AG08395 (cell line): ENCODE measurements at regions not wholly inside any gene's neighbourhood (a gene's known extent, or its start where the extent isn't known, plus 50 kb on each side); places are given as distances from the start of the nearest gene placed in this dataset.

Source experiments
- DNase-seq: peaks from one replicate; pipeline ENCODE4 v3.0.0; 2012; ENCODE audit warnings: mixed read lengths, low spot score

DNA sequence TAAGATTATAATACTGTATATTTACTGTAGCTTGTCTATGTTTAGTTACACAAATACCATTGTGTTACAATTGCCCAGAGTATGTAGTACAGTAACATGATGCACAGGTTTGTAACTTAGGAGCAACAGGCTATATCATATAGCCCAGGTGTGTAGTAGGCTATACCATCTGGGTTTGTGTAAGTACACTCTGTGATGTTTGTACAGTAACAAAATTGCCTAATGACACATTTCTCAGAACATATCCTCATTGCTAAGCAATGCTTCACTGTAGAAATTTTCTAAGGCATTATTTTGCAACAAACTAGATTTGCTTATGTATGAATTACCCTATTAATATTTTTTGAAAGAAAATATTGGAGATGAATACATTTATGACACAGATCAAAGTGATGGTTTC is 1390.9 kb downstream of the C4orf33 start:
- DNase-seq: no peak

DNA sequence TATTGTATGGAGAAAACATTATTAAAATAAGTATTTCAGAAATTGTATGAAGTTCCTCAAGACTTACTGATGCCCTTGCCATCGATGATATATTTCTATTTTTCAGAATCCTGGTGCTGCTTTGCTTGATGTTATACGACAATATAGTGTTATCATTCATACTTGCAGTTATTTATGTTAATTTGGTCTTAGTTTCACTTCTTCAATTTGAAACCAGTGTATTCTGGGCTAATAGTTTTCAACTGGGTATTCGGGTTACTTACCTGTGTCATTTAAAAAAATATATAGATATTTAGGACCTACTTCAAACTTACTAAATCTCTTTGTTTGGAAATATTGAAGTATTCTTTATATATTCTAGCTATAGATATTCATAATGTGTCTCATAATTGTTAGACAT is 1414.7 kb downstream of the C4orf33 start:
- DNase-seq: no peak

DNA sequence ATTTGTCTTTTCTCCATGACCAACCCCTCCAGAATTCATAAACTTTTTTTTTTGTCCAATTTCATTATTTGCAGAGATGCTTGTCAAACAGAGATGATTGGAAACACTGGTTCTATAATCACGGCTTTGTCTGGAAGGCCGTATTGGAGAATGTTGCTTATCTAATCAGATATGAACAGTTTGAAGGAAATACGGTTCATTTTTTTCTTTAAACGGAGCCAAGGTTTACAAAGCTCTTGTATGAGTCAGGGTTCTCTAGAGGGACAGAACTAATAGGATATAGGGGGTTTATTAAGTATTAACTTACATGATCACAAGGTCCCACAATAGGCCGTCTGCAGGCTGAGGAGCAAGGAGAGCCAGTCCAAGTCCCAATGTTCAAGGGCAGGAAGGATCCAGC is 1415.8 kb downstream of the C4orf33 start:
- no peak for DNase-seq

DNA sequence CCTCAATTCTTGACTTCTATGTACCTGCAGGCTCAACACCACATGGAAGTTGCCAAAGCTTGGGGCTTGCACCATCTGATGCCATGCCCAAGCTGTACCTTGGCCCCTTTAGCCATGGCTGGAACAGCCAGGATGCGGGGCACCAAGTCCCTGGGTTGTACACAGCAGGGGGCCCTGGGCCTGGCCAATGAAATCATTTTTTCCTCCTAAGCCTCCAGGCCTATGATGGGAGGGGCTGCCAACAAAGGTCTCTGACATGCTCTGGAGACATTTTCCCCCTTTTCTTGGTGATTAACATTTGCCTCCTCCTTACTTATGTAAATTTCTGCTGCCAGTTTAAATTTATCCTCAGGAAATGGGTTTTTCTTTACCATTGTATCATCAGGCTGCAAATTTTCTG is 1428.1 kb downstream of the C4orf33 start:
- no peak for DNase-seq

DNA sequence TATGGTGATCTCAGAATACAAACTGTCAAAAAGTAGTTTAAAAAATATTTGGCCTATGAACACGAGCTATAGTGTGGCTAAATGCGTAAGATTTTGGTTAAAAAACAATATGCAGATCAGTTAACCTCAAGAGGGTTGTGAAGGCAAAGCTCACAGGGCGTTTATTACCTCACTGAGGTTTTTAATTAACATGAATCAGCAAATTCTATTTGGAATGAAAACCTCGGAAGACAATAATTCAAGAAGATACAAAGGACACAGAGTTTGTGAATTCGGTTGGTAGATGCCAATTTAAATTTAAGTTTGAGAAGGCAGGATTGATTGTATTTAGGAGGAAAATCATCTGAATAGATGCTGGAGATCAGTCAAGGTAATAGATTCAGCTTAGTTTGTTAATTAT is 1434.6 kb downstream of the C4orf33 start:
- no peak for DNase-seq

DNA sequence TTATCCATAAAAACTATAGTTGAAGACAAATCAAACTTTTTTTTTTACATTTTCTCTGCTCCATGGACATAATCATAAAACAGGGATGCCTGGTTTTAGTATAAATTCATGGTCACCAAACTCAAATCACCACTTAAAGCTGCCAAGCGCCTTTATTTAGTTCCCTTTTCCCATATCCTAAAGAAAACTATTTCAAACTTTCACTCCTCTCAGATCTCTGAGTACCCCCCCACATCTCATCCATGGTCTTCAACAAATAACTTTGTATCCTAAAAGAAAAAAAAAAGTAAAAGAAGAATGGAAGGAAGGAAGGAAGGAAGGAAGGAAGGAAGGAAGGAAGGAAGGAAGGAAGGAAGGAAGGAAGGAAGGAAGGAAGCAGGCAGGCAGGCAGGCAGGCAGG is 1438.7 kb downstream of the C4orf33 start:
- no peak for DNase-seq

DNA sequence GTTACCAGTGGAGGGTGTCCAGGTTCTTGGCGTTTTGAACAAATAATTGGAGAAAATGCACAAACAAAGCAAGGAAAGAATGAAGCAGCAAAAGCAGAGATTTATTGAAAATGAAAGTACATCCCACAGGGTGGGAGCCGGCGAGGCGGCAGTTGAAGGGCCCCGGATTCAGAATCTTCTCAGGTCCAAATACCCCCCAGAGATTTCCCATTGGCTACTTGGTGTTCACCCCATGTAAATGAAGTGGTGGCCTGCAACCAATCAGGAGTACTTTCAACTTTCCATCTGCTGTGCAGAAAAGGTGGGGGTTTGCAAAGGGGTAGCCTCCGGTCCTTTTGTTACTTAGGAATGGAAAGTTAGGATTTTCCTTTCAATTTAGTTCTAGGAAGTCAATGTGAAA is 1447.0 kb downstream of the C4orf33 start:
- DNase-seq: no peak

DNA sequence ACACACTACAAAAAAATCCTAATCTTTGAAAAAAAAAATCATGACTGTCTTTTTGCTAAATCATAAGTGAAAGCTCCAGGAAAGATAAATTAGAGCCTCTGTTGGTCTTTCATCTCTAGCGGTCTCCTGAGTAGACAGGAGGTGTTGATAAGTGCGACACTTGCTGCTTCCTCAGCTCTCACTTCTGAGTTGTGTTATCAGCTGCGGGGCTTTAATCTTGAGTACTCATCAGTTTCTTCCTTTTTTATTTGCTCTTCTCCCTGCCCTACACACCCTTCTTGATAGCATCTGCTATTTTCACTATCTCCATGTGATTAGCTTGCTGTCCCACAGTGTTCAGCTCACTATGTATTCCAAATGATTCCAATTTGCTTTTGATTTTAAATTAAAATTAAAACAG is 1449.2 kb downstream of the C4orf33 start:
- no peak for DNase-seq

DNA sequence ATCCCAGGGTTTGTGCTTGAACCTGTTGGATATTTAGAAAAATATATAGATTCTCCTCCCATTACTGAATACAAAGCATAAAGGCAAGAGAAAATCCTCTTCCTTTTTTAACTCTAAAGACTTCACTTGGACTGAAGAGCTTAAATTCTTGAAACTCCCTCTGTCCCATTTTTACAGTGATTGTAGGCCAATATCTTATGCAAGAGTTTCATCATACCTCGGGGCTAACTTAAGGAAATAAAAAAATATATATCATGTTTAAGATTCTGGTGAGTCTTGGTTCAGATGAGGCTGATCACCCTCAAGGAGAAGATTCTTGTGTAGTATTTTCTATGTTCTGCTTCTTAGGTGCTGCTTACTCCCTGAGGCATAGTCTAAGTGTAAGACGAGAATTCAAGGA is 1449.6 kb downstream of the C4orf33 start:
- DNase-seq: no peak

DNA sequence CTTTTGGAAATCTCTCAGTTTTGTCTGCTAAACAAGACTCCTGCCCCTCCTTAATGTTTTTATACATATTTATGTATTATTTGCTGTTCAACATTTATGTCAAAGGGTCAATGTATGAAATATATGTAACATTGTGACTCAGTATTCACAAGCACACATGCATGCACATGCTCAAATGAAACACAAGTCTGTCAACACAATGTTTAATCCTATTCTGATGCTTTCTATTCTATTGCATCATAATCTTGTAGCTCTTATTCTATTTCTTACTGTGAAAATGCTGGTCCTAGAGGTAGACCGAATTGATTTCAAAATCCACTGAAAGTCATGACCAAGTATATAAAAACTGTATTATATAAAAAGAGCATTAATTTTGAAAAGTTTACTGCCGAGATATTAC is 1463.3 kb downstream of the C4orf33 start:
- DNase-seq: no peak

DNA sequence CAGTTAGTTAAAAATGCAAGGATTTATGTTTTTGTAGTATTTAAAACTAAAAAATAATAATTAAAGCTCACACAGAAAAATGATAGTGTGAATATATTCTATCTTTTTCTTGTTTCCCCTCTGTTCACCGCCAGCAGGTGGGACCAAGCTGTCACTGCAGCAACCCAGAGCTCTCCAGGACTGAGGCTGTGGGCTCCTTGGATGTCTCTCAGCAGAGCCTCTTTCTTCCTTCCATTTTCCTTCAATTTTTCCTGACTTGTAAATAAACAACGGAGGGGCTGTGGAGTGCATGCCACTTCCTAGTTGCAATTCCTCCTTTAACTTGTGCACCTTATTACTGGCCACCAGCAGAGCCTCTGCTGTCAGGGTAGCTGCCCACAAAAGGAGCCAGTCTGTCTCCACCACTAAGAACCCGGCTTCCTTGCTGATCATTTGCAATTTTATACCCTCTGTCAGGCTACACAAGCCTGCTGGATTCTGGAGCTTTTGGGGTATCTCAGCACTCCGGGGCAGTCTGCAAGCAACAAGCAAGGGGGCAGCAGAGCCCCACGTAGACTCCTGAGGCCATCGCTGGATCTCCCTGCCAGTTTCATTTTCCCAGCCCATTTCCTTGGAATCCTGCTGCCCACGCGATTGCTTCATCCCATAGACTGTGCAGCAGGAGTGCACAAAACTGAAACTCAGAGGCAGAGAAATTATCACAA is 1467.4 kb downstream of the C4orf33 start:
- no peak for DNase-seq

DNA sequence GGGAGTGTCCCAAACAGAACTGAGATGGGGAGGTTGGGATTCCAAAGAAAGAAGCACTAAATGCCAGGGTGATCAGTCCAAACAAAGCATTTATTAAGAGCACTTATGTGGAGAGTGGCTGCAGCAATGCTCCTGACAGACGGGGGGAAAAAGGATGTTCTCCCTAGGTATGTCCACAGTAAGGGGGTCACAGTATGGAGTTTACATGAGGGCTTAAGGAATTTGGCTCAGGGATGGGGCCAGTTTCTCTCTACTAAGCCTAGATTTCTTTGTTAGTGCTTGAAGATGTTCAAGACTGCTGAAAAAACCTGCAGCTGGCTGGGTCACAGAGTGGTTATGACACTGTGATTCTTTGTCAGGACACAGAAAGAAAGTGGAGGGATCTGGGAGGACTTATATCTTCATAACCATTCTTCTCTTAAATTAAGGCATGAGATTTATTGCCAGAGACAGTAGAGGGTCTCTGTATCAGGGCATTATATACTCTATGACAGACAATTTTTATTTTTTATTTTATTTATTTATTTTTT is 1468.0 kb downstream of the C4orf33 start:
- no peak for DNase-seq

DNA sequence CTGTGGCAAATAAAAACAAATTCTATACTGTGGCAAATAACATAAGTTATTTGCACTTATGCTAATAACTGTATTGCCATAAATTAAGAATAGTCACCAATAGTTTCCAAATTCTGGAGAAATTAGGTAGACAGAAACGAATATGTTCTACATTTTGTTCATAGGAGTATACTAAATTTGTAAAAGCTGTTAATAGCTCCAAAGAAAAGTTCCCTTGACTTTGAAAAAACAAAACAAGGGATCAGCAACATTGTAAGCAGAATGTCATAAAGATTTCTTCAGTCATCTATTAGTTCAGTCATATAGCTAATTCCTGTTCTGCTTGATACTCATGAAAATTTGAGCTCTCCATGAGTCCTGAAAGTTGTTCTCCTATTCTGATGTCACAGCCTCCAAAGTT is 1472.8 kb downstream of the C4orf33 start:
- no peak for DNase-seq

DNA sequence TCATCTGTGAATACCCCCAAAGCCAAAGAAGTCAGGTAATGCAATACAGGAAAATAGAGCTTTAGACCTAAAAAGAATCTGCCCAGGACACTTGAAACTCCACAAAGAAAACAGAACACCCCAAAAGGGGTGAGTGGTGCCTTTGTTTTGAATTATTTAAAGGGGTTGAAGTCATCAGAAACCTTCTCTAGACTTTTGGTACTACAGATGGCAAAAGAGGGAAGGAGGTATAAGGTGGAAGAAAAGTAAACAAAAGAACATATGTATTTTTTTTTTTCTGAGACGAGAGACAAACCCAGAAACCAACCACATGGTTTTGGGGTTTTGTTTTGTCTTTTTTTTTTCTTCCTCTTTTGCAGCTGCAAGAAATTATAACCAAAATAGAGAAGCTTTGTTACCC is 1477.8 kb downstream of the C4orf33 start:
- DNase-seq: no peak

DNA sequence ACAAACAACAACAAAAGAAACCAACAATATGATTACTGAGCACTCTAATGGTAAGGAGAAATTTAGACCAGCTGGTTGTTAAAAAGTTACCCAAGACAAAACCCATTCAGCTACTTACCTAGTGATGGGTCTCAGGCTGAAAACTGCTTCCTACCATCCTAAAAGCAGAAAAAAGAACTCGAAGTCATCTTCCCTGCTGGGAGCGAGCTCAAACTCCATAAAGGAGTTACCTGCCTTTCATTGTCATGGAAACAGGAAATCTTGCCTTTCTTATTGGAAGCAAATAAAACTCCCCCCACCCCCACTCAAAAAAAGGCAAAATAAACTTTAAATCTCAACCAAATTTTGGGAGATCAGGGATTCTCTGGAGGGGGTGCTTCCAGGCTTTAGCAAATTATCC is 1478.3 kb downstream of the C4orf33 start:
- no peak for DNase-seq

DNA sequence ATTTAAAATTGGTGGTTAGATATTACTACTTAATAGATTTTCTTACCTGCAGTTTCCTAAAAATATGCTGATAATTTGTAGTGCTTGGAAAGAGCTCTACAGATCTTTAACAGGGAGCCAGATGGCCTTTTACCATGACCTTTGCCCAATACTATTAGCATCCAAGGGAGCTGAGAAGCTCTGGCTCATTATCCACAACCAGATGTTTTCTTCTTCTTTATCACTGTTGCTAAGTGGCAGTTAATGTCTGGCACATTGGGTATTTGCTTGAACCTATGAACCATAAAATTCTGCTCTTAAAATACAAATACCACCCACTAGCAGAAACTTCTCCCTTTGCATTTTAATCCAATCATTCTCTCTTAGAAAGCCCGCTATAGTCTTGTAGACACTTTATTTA is 1480.3 kb downstream of the C4orf33 start:
- no peak for DNase-seq

DNA sequence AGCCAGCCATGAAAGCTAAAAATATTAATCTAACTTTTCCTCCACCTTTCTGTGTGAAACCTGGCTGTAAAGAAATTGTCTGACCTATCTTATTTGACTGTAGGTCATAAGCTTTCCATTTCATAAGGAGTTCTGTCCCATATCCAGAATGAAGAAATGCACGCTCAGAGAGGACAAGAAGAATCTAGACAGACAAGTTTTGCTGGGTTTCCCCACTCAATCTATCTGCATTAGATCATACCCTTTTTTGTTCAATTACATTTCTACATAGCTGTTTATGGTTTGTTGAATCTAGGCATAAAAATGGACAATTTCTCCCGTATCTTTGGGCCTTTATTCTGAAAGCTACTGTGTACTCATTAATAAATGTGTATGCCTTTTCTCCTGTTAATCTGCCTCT is 1495.1 kb downstream of the C4orf33 start:
- DNase-seq: no peak

DNA sequence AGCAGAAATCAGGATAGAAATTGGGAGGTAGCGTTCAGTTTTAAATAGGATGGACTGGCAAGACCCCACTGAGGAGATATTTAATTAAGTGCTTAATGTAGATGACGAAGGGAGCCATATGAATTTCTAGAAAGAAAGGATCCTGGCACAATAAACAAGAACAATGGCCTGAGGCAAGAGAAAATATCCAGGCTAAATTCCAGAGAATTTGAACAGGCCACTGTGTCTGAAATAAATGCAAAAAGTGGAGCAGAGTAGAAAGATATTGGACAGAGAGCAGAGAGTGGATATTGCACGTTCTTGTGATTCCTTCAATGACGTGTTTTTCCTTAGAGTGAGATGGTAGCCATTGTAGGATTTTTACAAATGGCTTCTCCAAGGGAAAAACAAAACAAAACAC is 1504.8 kb downstream of the C4orf33 start:
- no peak for DNase-seq

DNA sequence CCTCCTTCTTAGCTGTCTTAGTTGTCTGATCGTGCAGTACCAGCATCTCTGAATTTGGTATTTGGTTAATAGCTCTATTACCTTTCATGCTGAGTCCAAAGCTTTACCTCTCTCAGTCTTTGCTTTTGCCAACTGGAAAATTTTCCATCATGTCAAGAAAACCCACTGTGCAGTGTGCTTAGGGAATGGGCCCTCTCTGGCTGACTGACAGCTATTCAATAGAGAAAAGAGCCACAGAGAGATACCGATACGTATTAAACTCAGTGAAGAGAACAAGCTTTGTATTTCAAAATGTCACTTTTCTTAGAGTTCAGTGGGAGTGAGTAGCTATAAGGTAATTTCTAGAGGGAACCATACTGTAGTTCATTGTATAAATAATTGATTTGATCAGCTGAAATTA is 1507.1 kb downstream of the C4orf33 start:
- DNase-seq: no peak

DNA sequence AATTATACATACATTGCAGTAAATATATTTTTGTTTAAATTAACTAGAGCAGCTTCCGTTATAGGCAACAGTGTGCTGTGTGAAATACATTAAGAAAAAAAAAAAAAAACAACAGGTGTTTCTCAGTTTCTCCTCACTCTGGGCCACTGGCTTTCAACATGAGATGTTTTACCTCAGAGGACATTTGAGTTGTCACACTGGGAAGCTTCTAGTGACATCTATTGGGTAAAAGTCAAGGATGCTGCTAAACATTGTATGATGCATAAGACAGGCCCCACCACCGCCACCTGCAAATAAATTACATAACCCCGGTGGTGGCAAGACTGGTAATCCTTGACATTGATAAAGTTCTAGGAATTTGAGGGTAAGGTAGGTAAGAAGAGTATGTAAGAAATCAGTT is 1512.2 kb downstream of the C4orf33 start:
- no peak for DNase-seq

DNA sequence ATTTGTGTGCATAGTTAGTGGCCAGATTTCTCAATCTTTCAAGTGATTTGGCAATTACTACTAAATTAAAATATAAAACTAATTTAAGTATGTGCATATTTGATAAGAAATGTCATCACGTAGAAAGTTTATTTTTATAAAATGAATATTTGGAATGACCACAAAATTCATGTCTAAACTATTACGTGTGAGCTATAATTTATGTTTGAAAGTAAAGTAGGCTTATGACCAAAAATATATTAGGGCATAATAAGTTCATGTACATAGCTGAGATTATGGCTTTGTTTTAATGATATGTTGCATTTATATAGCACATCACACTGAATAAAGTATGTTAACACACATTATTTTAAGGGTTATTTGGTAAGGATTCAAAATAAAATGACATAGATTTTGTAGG is 1532.6 kb downstream of the C4orf33 start:
- no peak for DNase-seq

DNA sequence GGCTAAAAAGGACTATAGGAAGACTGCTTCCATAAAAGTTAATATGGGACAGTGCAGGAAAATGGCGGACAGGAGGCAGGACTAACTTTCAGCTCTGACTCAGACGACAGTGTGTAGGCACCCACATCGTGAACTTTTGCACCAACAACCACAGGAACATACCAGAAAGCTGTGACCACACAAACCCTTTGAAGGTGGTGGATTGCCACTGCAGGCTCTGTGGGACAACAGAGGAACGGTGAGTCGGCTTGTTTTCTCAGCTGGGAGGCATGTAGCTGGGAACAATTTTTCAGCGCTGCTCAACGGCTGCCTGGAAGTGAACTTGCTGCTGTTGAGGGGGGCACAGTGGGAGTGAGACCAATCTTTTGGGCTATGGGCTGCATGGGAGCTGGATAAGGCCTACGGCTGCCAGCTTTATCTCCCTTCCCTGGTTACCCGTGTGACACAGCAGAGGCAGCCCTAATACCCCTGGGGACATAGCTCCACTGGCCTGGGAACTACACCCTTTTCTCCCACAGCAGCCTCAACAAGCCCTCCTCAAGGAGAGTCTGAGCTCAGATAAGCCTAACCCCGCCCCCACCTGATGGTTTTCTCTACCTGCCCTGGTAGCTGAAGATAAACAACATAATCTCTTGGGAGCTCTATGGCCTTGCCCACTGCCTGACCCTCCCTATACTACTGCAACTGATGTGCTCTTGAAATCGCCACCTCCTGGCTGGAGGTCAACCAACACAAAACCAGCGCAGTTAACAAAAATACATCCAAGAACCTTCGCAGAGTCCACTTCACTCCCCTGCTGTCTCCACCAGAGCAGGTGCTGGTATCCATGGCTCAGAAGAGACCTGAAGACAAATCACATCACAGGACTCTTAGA is 1537.0 kb downstream of the C4orf33 start:
- DNase-seq: no peak

DNA sequence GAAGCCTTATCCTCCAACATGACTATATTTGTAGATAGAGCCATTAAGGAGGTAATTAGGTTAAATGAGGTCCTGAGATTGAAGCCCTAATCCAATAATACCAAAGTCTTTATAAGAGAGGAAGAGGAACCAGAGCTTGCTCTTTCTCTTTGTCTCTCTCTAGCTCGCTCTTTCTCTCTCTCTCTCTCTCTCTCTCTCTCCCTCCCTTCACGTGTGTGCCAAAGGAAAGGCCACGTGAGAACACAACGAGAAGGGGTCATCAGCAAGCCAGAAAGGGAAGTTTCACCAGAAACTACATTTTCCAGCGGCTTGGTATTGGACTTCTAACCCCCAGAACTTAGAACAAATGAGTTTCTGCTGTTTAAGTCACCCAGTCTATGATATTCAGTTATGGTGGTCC is 1540.5 kb downstream of the C4orf33 start:
- DNase-seq: no peak

DNA sequence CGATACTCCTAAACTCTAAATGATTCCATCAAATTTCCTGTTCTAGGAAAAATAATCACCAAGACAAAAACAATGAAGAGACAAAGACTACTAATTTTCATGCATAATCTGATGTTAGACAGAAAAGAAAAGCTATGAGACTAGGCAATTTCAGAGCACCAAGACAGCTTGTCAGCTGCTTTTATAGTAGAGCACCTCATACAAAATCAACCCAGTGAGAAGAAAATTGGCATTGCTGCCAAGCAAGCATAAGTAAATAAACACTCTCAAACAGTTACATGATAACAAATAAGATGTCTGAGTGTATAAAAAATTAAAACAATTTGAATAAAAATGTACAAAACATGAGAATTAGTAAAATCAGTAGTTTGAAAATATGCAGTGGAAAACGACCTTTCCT is 1544.6 kb downstream of the C4orf33 start:
- DNase-seq: no peak
